ENCODE measurements at regions not wholly inside any gene's neighbourhood (a gene's known extent, or its start where the extent isn't known, plus 50 kb on each side); places are given as distances from the start of the nearest gene placed in this dataset.

- TF ChIP-seq EZH2 (IDR thresholded peaks at IDR 0.05; ENCODE audit: borderline replicate concordance, low read length), result no peak
- no peak for TF ChIP-seq CTCF (IDR thresholded peaks at IDR 0.05; ENCODE audit: low read length)
- no peak overlapping the region for H2AFZ ChIP-seq (ENCODE audit: low read length)
- no peaks in the 10 kb centered on the region for H3K9me3 ChIP-seq (ENCODE audit: low read length)
- no peaks in the 10 kb centered on the region for H4K20me1 ChIP-seq (ENCODE audit: insufficient read depth, low read length)
- H3K36me3 ChIP-seq (ENCODE audit: insufficient read depth, low read length), result no peaks in the 10 kb centered on the region
- no peaks in the 10 kb centered on the region for H3K4me1 ChIP-seq (ENCODE audit: insufficient read depth, low read length, severe bottlenecking)
- no peaks in the 10 kb centered on the region for H3F3A ChIP-seq (ENCODE audit: insufficient read depth, low read length)
- H3K4me3 ChIP-seq (ENCODE audit: low read depth, low read length, poor library complexity, severe bottlenecking), result no peak overlapping the region
- no peak overlapping the region for H3K9ac ChIP-seq (ENCODE audit: low read length)
- no peak overlapping the region for H3K4me2 ChIP-seq (ENCODE audit: low read length)
- H3K79me2 ChIP-seq (ENCODE audit: insufficient read depth, low read length), result no peaks in the 10 kb centered on the region
- no peaks in the 10 kb centered on the region for H3K9me2 ChIP-seq (ENCODE audit: low read depth, low read length)
- H3K27ac ChIP-seq (ENCODE audit: low read depth, low read length, poor library complexity, severe bottlenecking), result no peak overlapping the region
- no peaks in the 10 kb centered on the region for H3K27me3 ChIP-seq (ENCODE audit: insufficient read depth, low read length)
These were observed 54.0 kb upstream of the FST start for GRCh38 chr5:53426512-53426830.

GRCh38 chr5:53426878-53427277, 53.6 kb upstream of the FST start:
- no peak overlapping the region for H3K9ac ChIP-seq (ENCODE audit: low read length)
- no peaks in the 10 kb centered on the region for H4K20me1 ChIP-seq (ENCODE audit: insufficient read depth, low read length)
- H3K4me3 ChIP-seq (ENCODE audit: low read depth, low read length, poor library complexity, severe bottlenecking), result no peak overlapping the region
- no peaks in the 10 kb centered on the region for H3K79me2 ChIP-seq (ENCODE audit: insufficient read depth, low read length)
- no peak overlapping the region for H3K27ac ChIP-seq (ENCODE audit: low read depth, low read length, poor library complexity, severe bottlenecking)
- no peaks in the 10 kb centered on the region for H3F3A ChIP-seq (ENCODE audit: insufficient read depth, low read length)
- no peaks in the 10 kb centered on the region for H3K36me3 ChIP-seq (ENCODE audit: insufficient read depth, low read length)
- H3K9me2 ChIP-seq (ENCODE audit: low read depth, low read length), result no peaks in the 10 kb centered on the region
- no peaks in the 10 kb centered on the region for H3K4me1 ChIP-seq (ENCODE audit: insufficient read depth, low read length, severe bottlenecking)
- H3K4me2 ChIP-seq (ENCODE audit: low read length), result no peak overlapping the region
- H3K9me3 ChIP-seq (ENCODE audit: low read length), result no peaks in the 10 kb centered on the region
- no peak overlapping the region for H2AFZ ChIP-seq (ENCODE audit: low read length)
- no peak for TF ChIP-seq CTCF (IDR thresholded peaks at IDR 0.05; ENCODE audit: low read length)
- no peak for TF ChIP-seq EZH2 (IDR thresholded peaks at IDR 0.05; ENCODE audit: borderline replicate concordance, low read length)
- no peaks in the 10 kb centered on the region for H3K27me3 ChIP-seq (ENCODE audit: insufficient read depth, low read length)

- no peaks in the 10 kb centered on the region for H3K9me2 ChIP-seq (ENCODE audit: low read depth, low read length)
- H3K9me3 ChIP-seq (ENCODE audit: low read length), result no peaks in the 10 kb centered on the region
- TF ChIP-seq EZH2 (IDR thresholded peaks at IDR 0.05; ENCODE audit: borderline replicate concordance, low read length) (no peak), CTCF (IDR thresholded peaks at IDR 0.05; ENCODE audit: low read length) (no peak)
- H3K4me3 ChIP-seq (ENCODE audit: low read depth, low read length, poor library complexity, severe bottlenecking), result no peak overlapping the region
- no peaks in the 10 kb centered on the region for H3K79me2 ChIP-seq (ENCODE audit: insufficient read depth, low read length)
- no peak overlapping the region for H3K27ac ChIP-seq (ENCODE audit: low read depth, low read length, poor library complexity, severe bottlenecking)
- no peak overlapping the region for H3K4me2 ChIP-seq (ENCODE audit: low read length)
- no peaks in the 10 kb centered on the region for H3K4me1 ChIP-seq (ENCODE audit: insufficient read depth, low read length, severe bottlenecking)
- no peaks in the 10 kb centered on the region for H3K27me3 ChIP-seq (ENCODE audit: insufficient read depth, low read length)
- H3F3A ChIP-seq (ENCODE audit: insufficient read depth, low read length), result no peaks in the 10 kb centered on the region
- H2AFZ ChIP-seq (ENCODE audit: low read length), result no peak overlapping the region
- no peak overlapping the region for H3K9ac ChIP-seq (ENCODE audit: low read length)
- no peaks in the 10 kb centered on the region for H3K36me3 ChIP-seq (ENCODE audit: insufficient read depth, low read length)
- no peaks in the 10 kb centered on the region for H4K20me1 ChIP-seq (ENCODE audit: insufficient read depth, low read length)
These were observed 52.5 kb upstream of the FST start for GRCh38 chr5:53427965-53428364.
